GM19099 (cell line): ENCODE measurements at regions not wholly inside any gene's neighbourhood (a gene's known extent, or its start where the extent isn't known, plus 50 kb on each side); places are given as distances from the start of the nearest gene placed in this dataset.

ENCODE experiments used
- POLR2A ChIP-seq: IDR thresholded peaks from 3 replicates; pipeline ENCODE4 v1.6.1; 2011; ENCODE audit warnings: low read depth; ENCODE audit not compliant: insufficient read length; ENCODE audit errors: extremely low read depth

DNA sequence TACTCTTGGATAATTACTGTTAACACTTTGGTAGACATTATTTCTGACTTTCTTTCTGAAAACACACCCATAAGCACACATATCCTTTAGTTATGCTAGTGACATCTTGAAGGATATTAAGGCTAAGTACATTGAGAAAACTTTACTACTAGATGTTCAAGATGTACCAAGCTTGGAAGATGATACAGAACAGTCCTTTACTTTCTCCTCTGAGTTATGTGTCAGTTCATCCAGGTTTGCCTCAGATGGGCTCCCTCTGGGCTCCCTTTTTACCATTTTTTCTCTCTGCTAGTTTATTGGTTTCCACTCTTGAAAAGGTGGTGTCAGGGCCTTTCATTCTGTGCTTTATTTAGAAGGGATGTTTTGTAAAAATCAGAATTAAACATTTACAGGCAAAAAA is 172.3 kb downstream of the S1PR1 start:
- peak; percentile 41 for TF ChIP-seq POLR2A

DNA sequence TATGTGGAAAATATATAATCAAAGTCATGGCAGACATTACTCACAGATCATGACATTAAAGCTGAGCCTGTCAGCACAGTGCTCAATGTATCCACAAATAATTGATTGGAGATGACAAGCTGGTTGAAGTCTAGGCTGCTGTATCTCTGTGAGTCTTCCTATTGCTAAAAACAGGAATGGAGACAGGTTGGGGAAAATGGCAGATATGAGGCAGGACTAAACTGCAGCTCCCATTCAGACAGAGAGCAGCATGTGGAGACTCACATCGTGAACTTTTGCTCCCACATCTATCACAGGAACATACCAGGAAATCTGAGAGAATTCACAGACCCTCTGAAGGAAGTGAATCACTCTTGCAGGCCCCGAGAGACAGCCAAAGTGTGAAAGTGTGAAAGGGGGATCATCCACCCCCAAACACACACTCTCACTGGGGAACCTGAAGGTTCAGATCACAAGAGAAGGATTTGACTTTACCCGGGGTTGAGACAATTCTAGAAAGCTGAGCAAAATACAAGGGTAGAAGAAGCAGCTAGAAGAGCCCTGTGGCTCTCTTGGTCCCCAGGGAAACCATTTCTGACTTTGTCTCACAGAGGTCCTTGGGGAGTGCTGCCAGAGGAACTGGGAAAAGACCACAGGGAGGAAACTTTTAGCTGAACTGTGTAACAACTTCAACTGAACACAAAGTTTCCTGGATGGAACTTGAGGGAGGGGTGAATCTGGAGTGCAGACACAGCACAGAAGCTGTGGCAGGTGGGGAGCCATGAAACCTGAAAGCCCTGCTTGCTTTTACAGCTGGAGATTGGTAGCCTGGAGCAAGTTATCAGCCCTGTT is 173.4 kb downstream of the S1PR1 start:
- TF ChIP-seq POLR2A, result peak; percentile 52

DNA sequence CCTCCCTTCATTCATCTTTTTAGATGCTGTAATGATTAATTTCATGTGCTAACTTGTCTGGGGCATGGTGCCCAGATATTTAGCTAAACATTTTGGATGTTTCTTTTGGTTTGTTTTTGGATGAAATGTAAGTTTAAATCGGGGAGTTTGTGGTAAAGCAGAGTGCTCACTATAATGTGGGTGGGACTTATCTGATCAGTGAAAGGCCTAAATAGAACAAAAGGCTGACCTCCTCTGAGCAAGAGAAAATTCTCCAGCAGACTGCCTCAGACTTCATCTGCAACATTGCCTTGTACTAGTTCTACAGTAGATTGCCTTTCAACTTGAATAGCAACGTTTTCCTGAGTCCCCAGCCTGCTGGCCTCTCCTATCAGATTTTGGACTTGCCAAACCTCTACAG is 183.6 kb downstream of the S1PR1 start:
- TF ChIP-seq POLR2A, result no peak

DNA sequence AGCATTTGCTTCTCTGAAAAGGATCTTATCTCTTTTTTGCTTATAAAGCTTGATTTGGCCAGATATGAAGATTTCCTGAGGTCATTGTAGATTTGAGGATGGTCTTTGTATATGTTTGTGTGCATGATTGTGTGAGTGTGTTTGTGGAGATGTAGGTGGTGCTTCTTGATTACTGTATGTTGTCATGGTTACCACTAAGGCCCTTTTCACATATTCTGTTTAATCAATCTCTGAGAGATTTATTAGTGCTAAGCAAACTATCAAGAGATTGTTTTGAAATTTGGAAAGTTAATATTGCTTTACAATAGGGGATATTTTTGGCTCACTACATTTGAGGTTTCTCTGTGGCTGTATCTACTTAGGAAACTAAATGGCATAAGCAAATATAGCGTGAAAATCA is 191.7 kb downstream of the S1PR1 start:
- TF ChIP-seq POLR2A, result no peak

DNA sequence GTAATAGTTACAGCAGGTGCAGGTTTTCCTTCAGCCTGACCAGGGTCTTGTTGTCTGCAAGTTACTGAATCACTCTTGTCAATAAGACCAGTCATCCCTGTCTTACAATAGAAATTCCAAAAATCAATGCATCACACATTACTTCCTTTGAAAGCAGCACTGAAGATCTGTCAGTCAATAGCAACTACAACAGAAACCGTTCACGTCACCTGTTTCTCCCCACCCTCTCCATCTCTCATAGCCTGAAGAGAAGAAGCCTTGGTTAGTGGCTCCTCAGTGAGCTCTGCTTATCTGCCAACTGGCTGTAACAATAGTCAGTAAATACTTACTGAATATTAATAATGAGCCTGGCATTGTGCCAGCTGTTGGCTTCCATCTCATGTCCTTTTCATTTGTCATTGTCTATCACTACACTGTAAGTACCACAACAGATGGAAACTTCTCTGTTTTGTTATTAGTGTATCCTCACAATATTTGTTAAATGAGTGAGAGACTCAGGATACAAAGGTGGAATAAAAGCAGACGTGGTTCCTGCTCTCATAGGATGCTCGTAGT is 195.2 kb downstream of the S1PR1 start:
- no peak for TF ChIP-seq POLR2A

DNA sequence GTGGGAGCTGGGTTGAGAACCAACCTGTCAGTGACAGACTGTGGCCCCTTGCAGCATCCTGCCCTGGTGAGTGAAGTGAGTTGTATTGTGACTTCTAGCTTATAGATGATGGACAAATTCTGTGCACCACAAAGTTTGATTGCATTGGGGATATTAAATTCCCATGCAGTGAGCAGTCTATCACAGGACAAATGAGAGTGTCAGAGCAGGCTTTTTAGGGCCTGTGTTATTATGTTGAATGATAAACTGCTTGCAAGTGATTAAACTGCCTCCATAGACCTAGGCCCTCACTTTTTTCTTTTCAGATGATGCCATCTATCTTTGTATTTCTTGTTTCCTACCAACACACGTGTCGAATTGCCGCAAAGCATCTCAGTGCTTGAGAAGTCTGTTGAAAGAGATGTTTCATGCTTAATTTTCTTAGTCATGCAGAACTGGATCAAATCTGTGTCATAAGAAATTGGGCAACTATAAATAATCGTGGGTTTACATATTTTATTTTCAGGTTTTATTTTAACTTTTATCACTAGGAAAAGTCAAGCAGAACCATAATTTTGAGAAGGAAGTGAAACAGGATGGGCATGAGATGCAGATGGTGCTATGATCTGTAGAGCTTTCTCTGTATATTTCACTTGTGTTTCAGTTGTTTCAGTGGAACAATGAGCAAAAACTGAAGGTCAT is 199.2 kb downstream of the S1PR1 start:
- no peak for TF ChIP-seq POLR2A

DNA sequence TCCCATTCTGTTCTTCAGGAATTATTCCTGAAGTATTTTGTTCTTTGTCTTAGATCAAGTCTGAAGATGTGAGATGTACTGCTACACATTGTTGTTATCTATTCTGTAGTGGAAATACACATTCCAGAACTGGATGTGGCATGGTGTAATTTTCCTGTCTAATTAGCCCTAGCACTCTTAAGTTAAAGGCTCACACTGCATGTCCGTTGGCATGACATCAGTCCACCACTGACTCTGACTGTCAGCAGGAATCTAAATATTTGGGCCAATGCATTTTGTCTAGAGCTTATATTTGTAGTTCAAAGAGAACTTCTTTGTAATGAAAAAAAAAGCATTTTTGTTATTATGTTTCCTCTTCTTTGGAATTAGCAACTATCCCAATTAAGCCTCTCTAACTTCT is 201.0 kb downstream of the S1PR1 start:
- TF ChIP-seq POLR2A, result no peak

DNA sequence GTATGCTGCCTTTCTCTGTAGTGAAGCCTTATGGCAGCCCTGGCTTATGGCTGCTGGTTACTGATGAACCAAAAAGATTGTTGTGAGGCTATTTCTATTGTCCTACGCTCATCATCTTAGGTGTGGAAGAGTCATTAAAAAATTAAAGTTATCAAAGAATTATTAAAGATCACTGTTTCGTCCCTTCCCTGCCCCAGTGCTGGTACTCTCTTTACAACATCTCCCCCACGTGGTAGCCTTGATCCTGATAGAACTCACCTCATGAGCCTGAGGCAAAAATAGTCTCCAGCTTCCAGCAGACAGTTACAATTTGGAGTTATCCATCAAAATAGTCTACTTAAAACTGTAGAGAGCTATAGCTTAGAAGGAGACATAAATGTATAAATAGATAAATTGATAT is 201.5 kb downstream of the S1PR1 start:
- TF ChIP-seq POLR2A, result no peak

DNA sequence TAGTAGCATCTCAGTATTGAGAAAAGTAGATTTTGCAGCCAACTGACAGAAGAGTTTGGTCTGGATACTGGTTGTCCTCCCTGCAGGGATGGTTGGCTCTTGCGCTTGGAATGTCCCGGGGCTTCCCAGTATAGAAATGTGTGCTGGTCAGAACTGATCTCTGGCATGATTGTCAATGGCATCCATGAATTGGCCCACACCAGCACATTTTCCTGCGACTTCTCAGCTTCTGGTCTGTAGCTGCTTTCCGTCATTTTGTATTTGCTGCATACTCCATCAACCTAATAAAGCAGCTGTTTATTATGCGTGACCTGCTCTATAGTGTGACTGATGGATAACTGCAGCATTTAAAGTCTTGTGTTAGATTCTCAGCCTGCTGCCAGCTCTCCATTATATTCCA is 203.7 kb downstream of the S1PR1 start:
- TF ChIP-seq POLR2A, result no peak

DNA sequence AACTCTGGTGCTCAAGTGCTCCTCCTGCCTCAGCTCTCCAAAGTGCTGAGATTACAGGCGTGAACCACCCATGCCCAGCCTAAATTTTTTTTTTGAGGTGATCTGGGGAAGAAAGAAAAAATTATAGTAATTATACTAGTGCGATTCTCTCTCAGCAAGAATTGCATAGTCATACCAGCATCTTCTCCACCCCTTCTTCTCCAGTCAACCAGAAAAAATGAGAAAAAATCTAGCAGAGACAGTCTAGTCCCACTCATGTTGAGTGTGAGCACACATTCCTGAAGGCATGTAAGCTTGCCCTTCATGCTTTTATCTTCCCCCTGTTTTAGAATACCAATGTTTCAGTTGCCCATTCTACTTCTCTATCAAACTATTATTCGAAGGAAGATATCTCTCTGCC is 207.6 kb downstream of the S1PR1 start:
- no peak for TF ChIP-seq POLR2A

DNA sequence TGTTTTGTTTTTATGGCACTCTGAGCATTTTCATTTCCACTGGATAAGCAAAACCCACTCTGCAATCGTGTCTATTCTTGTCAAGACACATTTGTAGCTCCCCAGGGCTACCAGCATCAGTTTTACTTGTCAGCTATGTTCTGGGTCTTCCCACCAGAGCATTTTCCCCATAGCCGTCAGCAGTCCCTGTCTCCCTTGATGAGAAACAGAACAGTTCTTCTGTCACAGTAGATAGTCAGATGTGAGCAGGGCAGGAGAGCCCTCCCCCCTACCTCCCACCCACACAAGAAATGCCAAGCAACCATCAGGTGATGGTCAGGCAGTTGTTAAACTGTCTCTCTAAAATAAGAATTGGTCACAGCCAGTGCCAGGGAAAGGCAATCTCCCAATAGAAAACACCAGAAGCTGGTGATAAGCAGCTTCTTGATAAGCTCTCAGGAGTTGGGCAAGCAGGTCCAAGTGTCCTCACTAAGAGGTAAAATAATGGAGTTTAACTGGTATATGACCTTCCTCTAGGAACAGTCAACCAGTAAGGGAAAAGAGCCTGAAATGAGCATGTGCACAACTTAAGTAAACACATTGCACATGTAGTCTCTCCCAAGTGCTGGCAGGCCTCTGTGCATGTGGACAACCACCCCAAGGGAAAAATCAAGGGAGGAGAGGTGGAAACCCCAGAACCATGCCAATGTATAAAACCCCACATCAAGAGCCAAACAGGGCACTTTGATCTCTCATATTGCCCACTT is 208.2 kb downstream of the S1PR1 start:
- no peak for TF ChIP-seq POLR2A

DNA sequence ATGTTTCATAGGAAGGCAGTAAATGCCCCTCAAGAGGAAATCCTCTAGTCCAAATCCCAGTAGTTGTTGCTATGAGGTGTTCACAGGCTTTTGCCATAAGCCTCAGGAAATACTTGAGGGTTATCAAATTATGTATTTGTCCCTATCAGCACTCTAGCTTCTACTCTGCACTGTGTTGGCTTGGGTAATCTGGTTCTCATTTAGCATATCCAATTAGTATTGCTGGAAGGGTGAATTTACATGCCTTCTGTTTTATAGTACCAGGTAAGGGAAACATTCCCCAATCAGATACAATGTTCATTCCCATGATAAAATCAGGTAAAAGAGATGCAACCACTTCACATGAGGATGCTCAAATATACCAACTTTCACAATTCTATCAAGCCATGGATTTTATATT is 211.2 kb downstream of the S1PR1 start:
- no peak for TF ChIP-seq POLR2A

DNA sequence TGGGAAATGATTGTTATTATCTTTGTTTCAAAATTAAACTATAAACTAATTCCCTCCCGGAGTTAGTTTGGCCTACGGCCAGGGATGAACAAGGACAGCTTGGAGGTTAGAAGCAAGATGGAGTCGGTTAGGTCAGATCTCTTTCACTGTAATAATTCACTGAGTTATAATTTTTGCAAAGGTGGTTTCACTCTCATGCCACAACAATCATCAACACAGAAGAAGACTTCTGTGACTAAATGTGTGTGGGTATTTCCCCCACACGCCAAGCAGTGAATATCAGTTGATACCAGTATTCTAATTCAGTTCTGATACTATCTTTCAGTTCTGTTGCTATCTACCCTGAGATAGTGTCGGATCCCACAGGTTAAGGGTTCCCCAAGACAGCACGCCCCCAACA is 215.1 kb downstream of the S1PR1 start:
- TF ChIP-seq POLR2A, result no peak

DNA sequence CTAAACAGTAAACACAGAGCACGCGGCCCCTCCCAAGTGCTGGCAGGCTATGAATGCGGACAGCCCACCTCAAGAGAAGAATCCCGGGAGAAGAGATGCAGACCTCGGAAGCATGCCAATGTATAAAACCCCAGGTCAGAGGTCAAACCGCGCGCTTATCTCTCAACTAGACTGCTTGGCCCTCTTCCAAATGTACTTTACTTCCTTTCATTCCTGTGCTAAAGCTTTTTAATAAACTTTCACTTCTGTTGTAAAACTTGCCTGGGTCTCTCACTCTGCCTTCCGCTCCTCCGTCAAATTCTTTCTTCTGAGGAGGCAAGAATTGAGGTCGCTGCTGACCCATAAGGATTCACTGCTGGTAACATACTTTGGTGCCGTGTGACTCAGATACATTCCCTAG is 216.0 kb downstream of the S1PR1 start:
- no peak for TF ChIP-seq POLR2A

DNA sequence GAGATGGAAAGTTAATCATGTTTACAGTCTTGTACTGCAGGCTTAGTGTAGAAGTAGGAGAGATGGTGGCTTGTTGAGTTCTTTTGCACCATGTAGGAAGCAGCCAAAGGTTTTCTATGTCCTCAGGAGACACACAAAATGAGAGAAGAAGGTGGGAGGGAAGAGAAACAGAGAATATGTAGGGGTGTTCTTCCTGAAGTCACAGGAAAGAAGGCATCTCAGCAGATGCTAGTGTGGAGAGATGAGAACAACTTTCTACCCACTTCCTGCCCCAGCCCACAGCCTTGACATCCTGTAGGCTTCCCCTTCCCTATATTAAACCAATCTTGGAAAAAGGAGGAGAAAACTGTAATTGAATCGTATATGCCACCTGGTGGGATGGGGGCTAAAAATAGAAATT is 217.0 kb downstream of the S1PR1 start:
- no peak for TF ChIP-seq POLR2A
